OCI-LY7 (cell line): ENCODE measurements at regions not wholly inside any gene's neighbourhood (a gene's known extent, or its start where the extent isn't known, plus 50 kb on each side); places are given as distances from the start of the nearest gene placed in this dataset.

Experiments
- CTCF ChIP-seq: fragments of 200-600 bp; sonication (generic); conservative IDR thresholded peaks from 2 replicates; pipeline ENCODE4 v1.5.1; 2014; ENCODE audit warnings: mild to moderate bottlenecking, antibody characterized with exemption, low read length, moderate library complexity, mixed read lengths
- EZH2phosphoT487 ChIP-seq: fragments of 200-600 bp; sonication (generic); IDR thresholded peaks from 2 replicates; pipeline ENCODE4 v1.6.1; 2018; ENCODE audit warnings: low read depth, borderline replicate concordance, mild to moderate bottlenecking, mixed run types, antibody characterized with exemption, low read length, moderate library complexity, mixed read lengths

DNA sequence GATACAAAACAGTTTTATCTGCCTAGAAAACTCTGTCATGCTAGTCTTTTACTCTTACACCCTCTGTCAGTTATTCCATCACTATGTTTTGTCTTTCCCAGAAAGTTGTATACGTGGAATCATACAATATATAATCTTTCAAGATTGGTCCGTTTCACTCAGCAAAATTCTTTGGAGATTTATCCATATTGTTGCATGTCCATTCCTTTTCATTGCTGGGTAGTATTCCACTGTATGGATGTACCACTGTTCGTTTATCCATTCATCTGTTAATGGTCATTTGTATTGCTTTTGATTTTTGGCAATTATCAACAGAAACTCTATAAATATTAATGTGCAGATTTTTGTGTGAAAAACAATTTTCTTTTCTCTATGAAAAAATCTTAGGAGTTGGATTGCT is 63.1 kb downstream of the GLUD2 start:
- TF ChIP-seq CTCF (no peak), EZH2phosphoT487 (no peak)
